HT1080 (cell line): ENCODE measurements at regions not wholly inside any gene's neighbourhood (a gene's known extent, or its start where the extent isn't known, plus 50 kb on each side); places are given as distances from the start of the nearest gene placed in this dataset.
A peak's percentile ranks its signal among the peaks of the same experiment; 100 is the strongest.
"Not testable (repeated sequence)": the region's sequence is repeated elsewhere in the genome, so short reads cannot be mapped to it uniquely, and the experiment has no call there.

Experiments used
- DNase-seq: peaks from one replicate; pipeline ENCODE4 v3.0.0-alpha.2; 2015; ENCODE audit warnings: low read depth

GRCh38 chr5:110987573-110987972 is 83.9 kb upstream of the TSLP start:
- DNase-seq = not testable (repeated sequence)

DNA sequence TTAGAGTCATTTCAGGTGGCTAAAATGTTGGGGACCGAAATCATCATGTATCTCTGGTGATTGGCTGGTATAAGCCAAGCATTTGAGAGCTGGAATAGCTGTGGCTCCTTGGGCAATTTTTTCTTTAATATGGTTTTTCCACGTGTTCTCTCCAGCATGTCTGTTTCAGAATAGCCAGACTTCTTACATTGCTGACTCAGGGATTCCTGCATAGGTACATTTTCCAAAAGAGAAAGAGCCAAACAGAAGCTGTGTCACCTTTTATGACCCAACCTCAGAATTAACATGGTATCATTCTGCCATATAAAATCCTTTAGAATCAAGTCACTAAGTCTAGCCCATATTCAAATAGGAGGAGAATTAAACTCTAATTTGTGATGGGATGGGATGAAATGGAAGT is 74.8 kb upstream of the TSLP start:
- DNase-seq = no peak

GRCh38 chr5:111002036-111002435 is 69.5 kb upstream of the TSLP start:
- no peak for DNase-seq

- no peak for DNase-seq
Observed at GRCh38 chr5:111003623-111004022, 67.9 kb upstream of the TSLP start.

- no peak for DNase-seq
Observed at GRCh38 chr5:111004291-111004690, 67.2 kb upstream of the TSLP start.

GRCh38 chr5:111010783-111011182 is 60.7 kb upstream of the TSLP start:
- DNase-seq = no peak

DNA sequence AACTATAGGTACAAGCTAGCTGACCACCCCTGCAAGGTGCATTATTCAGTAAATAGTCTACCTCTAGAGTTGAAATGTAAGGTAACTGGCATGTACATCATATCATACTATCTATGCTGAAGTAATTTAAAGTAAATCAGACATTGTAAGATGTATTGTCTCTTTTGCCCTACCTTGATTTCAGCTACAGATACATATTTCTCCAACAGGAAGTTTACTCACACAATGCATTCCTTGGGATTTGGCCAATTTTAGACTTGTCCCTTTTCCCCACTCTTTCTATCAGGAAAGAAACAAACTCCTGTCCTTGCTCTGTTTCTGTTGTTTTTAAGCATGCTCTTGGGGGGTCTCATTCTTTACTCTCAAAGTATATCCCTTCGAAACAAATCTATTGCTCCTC is 58.5 kb upstream of the TSLP start:
- no peak for DNase-seq

DNA sequence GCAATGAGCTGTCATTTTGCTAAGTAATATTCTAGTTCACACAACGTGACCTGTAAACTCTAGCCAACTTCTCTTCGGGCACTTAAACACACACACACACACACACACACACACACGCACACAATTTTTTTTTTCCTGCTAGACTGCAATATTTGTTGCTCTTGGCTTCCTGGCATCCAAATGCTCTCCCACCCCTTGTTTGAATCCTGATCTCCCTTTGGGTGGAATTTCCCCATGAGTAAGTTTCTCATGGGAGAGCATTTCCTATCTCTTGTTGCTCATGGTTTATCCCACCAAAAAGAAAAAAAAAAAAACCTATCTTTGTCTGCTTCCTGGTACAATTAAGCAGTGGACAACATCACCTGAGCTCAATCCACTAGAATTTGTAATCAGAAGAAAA is 54.7 kb upstream of the TSLP start:
- DNase-seq = peak; percentile 18

- DNase-seq = no peak
Observed at GRCh38 chr5:111017731-111018130, 53.8 kb upstream of the TSLP start.
